HG03039 (cell line): ENCODE measurements at regions not wholly inside any gene's neighbourhood (a gene's known extent, or its start where the extent isn't known, plus 50 kb on each side); places are given as distances from the start of the nearest gene placed in this dataset.
"Not testable (repeated sequence)": the region's sequence is repeated elsewhere in the genome, so short reads cannot be mapped to it uniquely, and the experiment has no call there.

Experiments
- ATAC-seq: cut with Tn5 transposase; IDR thresholded peaks from one replicate; pipeline ENCODE4 v1.9.1; 2021; ENCODE audit warnings: mild to moderate bottlenecking, moderate library complexity; ENCODE audit not compliant: unreplicated experiment

DNA sequence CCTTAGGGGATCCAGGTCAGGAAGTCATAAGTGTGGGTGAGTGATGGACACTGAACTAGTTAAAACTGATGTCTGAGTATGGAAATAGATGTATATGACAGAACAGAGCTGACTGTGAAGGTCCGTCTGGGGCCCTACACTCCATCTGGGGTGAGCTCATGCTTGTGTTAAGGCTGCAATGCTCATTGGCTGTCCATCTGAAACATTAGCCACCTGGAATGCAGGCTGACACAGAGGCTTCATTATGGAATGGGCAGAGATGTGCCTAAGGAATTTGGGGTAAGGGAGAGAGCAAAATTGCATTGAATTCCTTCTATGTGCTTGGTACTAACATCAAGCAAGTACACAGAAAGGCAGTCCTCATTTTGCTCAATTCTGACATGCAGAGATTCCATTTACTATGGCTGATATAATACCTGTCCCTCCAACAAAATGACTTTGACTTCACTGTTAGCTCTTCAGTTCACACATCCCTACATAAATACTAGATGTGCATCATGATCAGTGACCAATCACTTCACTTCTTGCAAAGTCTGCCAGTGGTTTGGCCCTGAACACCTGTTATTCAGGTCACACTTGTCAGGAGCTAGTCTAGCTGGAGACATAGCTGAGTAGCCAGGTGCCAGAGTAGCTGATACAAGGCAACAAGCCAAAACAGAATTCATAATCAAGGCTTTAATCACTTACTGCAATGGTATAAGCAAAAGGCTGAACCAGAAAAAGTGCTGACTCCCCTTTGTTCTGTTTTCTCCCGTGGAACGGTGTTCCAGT lies 128.9 kb upstream of the VWC2 start:
- no peak for ATAC-seq

DNA sequence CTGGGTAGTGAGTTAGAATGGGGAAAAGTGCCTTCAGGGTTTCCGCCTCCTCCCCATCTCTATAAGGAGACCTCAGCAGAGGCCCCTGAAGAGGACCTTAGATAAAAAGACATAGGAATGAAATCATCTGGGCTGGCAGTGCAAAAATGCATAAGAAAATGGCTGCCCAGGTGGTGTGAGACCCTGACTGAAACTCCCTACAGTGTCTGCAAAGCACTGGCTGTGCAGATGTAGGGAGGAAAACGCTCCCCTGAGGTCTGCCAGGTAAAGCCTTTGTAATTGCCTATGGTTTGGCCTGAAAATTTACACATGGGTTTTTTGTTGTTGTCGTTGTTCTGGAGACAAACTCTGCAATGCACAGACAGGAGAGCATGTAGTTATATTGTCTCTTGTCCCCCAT lies 128.1 kb upstream of the VWC2 start:
- ATAC-seq = no peak

DNA sequence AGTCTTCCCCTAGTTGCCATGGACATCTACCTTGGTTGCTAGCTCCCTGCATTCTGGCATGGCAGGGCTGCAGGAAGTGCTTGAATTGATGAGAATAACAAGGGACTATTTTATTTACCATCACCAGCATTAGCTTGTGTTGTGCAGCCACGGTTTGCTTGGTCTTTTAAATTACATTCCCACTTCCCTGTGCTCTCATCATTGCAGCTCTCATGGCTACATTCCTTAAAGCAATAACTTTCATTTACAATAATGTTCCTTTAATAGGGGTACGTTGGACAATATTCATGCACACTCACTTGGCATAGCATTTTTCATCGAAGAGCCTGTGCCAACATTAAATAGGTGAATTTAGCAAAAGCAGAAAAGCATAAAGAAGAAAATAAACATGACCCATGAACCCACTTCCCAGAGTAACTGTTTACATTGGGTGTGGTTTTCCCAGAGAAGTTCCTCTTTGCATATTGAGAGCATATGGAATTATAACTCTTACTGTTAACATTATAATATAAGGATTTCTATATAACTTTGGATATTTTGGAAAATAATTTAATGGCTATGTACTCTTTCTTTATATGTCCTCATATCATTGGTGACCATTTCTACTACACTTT lies 113.2 kb upstream of the VWC2 start:
- ATAC-seq = no peak

DNA sequence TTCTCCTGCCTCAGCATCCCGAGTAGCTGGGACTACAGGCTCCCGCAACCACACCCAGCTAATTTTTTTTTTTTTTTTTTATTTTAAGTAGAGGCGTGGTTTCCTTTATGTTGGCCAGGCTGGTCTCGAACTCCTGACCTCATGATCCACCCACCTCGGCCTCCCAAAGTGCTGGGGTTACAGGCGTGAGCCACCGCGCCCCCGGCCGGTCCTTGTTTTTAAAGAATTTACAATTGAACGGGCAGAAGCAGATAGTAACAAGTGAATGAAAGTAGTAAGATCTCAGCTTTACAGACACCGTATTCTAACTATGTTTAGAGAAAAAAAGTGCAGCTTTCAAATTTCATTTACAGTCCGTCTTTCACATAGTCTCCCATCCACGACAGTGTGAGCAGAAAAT lies 112.5 kb upstream of the VWC2 start:
- no peak for ATAC-seq

DNA sequence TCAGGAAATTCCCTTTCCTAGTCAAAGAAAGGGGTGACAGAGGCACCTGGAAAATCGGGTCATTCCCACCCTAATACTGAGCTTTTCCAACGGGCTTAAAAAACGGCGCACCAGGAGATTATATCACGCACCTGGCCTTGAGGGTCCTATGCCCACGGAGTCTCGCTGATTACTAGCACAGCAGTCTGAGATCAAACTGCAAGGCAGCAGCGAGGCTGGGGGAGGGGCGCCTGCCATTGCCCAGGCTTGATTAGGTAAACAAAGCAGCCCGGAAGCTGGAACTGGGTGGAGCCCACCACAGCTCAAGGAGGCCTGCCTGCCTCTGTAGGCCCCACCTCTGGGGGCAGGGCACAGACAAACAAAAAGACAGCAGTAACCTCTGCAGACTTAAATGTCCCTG lies 107.5 kb upstream of the VWC2 start:
- ATAC-seq = not testable (repeated sequence)

DNA sequence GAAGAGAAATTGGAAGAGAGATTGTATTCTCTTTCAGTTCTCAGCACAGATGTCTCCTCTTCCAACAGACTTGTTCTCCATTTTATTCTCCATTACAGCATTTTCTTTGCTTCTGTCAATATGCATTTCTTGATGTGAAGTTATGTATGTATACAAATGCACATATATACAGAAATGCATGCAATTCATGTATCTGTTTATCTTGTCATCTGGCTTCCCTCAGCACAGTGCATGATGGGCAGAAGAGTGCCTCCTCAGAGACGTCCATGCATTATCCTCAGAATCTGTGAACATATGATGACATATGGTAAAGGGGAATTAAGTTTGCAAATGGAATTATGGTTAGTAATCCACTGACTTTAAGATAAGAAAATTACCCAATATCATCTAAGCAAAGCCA lies 106.7 kb upstream of the VWC2 start:
- ATAC-seq = no peak

DNA sequence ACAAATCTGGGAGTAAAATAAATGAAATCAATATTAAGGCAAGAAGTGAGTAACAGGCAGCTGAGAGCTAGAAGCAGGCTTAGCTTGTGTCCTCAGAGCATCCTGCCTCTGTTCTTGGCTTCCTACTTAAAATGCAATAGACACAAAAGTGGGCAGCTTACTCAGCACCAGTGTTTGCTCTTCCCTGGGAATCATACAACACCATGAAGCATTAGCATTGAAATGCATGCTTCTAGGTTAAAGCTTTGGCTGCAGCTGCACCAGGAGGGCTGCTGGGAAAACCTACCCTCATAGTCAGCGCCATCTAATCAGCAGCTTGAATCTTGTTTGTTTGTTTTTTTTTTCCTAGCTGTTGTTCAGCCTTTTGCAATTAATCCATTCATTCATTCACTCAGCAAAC lies 104.2 kb upstream of the VWC2 start:
- ATAC-seq = no peak

DNA sequence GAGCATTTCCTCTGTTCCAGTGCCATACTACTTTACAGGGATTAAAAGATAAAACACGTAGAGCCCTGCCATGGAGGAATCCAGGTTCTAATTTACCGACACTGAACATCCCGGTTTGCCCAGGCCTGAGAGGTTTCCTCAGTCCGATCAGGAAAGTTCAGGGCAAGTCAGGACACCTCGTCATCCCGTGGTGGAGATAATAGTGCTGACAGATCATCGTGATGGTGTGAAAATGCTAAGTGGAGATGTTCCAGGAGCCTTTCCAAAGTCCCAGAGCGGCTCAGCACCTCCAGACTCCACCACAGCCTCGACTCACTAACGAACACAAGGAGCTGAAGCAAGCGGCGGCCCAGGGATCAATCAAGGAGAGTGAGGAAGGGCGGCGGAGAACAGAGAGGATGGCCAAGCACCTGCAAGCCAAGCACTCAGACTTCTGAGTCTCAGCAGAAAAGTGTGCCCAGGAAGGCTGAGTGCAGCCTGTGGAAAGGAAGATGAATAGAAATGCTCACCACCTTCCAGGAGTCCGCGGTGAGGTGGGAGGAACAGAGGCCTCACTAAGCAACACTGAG lies 103.7 kb upstream of the VWC2 start:
- ATAC-seq = no peak

DNA sequence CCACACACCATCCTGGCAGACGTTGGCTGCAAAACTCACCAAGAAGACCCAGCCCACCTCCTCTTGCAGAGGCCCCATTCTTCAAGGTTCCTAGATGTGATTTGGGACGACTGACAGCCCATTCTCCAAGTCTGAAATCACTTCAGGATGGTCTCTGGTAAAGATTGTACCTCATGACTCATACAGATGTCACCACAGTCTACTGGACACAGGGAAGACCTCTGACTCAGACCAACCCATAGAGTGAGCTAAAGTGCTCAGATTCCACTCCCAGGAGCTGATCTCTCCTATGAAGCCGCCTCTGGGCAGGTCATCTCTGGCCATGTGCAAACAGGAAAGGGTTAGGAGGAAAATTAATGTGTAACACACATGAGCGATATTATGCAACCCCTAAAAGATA lies 102.4 kb upstream of the VWC2 start:
- ATAC-seq = no peak

DNA sequence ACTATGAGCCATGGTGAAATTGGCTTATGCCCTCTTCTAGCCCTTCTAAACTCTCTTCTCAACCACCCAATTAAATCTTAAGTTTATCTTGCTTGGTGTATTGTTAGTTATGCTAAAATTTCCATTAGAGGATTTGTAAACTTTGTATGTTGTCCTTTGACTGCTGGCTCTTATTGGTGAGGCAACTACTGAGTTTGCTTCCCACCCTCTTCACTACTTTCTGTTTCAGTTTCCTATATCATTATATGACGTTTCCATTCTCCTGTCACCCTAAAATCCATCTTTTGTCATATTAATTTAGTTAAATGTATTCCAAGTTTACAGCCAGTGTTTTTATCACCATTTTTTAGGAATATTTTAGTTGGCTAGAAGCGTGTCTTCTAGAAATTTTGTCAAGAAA lies 80.9 kb upstream of the VWC2 start:
- ATAC-seq = no peak

DNA sequence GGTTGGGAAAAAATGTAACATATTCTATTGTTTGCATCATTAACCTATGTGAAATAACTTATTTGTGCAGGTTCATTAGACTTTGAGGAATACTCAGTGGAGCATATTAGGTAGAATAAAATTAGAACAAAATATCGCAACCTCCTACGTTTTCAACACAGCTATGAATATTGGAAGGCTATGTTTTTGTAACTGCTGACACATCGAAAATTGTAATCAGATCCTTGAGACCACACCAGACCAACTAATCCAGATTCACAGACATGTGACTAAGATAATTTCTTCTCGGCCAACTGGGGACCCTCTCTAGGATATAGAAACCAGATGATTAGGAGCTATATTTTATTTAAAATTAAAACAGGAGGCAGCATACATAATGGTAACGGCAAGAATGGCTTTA lies 77.5 kb upstream of the VWC2 start:
- no peak for ATAC-seq

DNA sequence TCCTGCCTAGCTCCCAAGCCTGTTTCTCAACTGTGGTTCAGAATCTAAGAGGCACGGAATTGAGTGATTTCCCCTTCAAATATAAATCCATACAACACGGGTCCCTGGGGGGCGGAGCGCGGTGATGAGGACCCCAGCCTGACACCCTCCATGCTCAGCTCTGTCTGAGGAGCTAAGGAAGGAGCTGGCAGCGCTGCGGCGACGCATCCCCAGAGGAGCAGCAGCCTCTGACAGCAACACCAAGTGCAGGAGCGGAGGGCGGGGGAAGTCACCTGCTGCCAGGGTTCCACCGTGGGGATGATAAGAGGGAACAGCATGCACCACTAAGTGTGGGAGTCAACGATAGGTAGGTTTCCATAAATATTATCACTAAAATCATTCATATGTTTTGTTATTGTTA lies 72.6 kb upstream of the VWC2 start:
- no peak for ATAC-seq

DNA sequence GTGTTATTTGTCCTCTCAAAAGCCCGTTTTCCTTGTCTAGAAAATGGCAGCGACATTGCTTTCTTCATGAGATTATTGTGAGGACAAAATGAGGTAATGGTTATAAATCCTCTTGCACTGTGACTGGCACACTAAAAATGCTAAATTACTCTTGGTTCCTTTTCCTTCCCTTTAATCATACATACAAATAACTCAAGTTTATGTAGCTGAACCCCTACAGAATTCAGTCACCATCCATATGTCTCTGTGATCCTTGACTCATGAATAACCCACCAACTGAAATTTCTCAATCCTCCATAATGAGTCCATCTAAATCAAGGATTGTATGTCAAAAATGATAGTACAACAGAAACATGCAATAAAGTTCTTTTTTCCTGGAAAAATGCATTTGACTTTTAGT lies 71.3 kb upstream of the VWC2 start:
- ATAC-seq = no peak

DNA sequence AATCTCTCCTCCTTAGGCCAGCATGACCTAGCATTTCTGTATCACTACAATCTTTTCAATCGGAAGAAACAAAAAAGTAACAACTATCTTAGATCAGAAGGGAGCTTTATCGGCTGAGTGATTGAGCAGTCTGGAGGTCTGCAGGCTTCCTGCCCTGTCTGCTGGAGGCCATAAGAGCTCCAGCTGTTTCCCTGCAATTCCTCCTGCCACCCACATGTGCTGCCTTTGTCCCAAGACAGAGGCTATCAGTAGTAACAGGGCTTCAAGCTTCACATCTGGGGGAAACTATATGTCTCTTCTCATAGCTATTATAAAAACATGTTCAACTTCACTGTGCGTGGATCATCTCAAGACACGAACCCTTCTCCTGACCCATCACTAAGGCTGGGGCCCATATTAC lies 70.1 kb upstream of the VWC2 start:
- no peak for ATAC-seq

DNA sequence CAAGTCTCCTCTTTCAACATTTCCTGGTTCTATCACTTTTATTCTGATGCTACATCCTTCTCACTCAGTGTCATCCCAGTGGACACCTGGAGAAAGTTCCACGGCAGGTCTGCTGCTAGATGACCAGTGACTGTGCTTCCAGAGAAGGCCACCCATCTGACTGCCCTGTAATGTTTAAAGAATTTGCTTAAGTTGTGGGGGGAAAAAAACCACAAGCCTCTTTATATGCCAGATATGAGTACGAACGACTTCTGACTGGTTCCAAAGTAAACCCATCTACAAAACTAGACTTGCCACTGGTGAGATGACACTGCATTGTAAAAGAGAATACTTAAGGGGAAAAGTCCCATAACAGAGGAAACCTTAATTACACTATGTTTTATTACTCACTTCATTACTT lies 69.6 kb upstream of the VWC2 start:
- ATAC-seq = no peak

DNA sequence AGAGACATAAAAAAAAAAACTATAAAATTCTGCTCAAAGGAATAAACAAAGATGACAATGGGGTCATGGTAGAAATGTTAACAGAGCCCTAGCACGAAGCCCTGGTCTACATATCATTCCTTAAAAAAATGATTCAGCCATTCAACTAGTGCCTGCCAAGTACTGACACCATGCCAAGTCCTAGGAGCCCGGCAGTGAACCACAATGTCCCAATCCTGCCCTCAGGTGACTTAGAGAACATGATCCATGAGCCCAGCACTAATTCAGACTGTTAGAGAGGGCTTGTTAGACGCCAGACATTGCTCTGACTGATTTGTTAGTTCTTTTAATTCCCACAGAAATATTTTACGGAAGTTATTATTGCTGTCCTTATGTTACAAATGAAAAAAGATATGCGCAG lies 67.3 kb upstream of the VWC2 start:
- no peak for ATAC-seq

DNA sequence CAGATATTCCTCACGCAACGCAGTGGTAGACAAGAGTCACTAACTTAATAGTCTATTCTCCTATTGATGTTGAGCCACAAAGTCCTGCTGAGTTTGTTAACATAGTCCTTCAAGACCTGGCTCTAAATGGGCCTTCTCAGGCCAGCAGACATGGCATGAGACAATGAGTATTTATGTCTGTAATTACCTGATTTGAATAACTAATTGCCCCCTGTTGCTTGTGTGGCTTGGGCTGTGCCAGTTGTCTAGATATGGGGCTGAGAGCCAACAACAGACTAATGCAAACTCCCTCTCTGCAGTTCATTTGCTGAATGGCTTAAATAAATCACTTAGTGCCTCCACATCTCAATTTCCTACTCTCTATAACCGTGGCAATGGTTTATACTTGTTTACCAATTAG lies 65.5 kb upstream of the VWC2 start:
- ATAC-seq = no peak

DNA sequence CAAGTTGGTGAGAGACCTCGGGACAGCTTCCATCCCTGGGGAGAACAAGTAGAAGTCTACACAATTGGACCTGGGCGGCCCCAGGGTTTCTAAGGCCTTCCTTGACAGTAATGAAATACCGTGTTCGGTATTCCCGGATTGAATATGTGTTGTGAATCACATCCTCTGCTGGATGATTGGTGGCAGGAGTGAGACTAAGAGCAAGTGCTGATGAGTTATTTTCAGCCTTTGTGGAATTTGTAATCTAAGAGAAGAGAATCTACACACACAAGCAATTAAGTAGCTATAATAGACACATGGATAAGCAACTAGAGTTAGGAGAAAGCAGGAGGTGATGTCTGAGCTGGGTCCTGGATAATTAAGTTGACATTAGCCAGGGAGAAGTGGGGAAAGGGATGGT lies 64.8 kb upstream of the VWC2 start:
- ATAC-seq = no peak

DNA sequence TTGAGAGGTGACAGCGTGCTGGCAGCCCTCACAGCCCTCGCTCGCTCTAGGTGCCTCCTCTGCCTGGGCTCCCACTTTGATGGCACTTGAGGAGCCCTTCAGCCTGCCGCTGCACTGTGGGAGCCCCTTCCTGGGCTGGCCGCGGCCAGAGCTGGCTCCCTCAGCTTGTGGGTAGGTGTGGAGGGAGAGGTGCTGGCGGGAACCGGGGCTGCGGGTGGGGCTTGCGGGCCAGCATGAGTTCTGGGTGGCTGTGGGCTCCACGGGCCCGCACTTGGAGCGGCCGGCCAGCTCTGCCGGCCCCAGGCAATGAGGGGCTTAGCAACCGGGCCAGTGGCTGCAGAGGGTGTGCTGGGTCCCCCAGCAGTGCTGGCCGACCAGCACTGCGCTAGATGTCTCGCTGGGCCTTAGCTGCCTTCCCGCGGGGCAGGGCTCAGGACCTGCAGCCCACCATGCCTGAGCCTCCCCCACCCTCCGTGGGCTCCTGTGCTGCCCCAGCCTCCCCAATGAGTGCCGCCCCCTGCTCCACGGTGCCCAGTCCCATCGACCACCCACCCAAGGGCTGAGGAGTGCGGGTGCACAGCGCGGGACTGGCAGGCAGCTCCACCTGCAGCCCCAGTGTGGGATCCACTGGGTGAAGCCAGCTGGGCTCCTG lies 62.2 kb upstream of the VWC2 start:
- ATAC-seq = not testable (repeated sequence)

DNA sequence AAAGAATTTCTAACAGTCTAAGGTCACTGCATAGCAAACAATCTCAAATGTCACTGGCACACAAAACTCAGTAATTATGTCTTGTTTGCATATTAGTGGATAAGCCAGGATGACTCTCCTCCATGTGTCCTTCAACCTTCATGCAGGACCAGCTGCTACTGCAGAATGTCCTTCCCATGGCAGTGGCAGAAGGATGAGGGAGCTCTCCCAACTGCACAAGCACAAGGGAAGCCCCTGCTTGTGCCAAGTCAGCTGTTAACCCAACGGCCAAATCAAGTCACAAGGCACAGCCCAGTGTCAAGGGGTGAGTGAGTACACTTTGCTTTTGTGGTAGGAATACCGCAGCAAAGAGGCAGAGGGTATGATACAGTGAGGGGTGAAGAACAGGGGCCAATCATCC lies 59.3 kb upstream of the VWC2 start:
- ATAC-seq = no peak

DNA sequence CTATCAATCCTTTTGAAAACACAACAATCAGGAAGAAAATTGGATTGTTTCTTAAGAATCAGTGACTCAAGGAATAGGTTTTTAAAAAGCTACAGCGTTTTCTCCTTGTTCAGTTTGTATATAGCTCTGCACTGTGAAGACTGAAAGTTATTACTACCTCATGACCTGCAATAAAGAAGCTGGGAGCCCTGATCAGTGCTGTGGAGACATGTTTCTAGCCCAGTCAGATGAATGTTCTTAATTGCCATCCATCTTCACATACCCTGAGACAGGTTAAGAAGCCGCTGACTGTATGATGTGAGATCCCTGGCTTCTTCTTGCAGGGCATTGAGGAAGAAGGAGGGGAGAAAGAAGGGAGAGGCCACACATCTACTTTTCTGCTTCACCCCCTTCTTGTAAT lies 58.0 kb upstream of the VWC2 start:
- ATAC-seq = no peak

DNA sequence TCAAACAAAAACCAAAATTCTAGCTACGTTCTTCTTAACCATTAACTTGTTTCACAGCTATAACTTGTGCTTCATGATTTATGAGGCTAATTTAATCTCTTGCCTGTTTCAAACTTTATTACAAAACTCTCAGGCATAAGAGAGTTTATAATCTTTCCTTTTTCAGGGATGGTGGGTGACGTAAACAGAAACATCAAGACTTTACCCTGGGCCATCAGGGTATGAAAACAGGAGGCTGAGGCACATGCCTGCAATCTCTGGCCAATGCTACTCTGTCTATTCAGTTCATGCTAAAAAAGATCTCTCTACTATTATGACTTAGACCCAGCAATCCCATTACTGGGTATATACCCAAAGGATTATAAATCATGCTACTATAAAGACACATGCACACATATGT lies 55.9 kb upstream of the VWC2 start:
- ATAC-seq = no peak
